HCT116 (cell line): ENCODE measurements at regions not wholly inside any gene's neighbourhood (a gene's known extent, or its start where the extent isn't known, plus 50 kb on each side); places are given as distances from the start of the nearest gene placed in this dataset.

ENCODE experiments used
- ATAC-seq: fragments of 200-7000 bp; cut with Tn5 transposase; 2 replicates; pipeline ENCODE4 v1.9.1; 2020; ENCODE audit warnings: mild to moderate bottlenecking, moderate library complexity
- BruUV-seq: library from RNA; stranded (reverse); fragments of 400-500 nt; replicated peaks from 2 replicates; lab custom pipeline; 2021; lab: Mats Ljungman, UMichigan
- CTCF ChIA-PET: fragments of 300-600 bp; sonication (Branson Sonifier 250); formaldehyde crosslinking; loops from one replicate; lab custom pipeline; 2021; ENCODE audit warnings: antibody characterized with exemption; lab: Charles Lee
- POLR2A ChIA-PET: fragments of 300-600, 350-600 bp; sonication (Branson Sonifier 250); formaldehyde crosslinking; loops from one replicate; lab custom pipeline; 2021; ENCODE audit warnings: antibody characterized with exemption; lab: Charles Lee
- RAD21 ChIA-PET, 2 experiments: fragments of 300-600 bp; sonication (Branson Sonifier 250); formaldehyde crosslinking; loops; one replicate each; lab custom pipeline; 2023; ENCODE audit warnings: low total read pairs in 2 of 2; ENCODE audit not compliant: uncharacterized antibody in 2 of 2, unreplicated experiment in 2 of 2, low non-redundant PET in 1 of 2; lab: Charles Lee
- DNase-seq: peaks from one replicate; pipeline ENCODE4 v3.0.0-alpha.2; 2010; ENCODE audit warnings: low read depth, low spot score
- H2AFZ ChIP-seq: fragments of 200-600 bp; shearing (Covaris generic), sonication (generic); 2 replicates; pipeline ENCODE4 v1.6.1; 2017; ENCODE audit warnings: low read depth, mixed run types, mixed read lengths, antibody characterized with exemption, low read length; ENCODE audit not compliant: poor library complexity, severe bottlenecking
- H3K27ac ChIP-seq: 2 replicates; pipeline ENCODE4 v1.5.1; 2012; ENCODE audit warnings: low read depth, low read length
- H3K27me3 ChIP-seq: fragments of 200-600 bp; sonication (generic); 2 replicates; pipeline ENCODE4 v1.6.1; 2016; ENCODE audit warnings: mixed run types, low read length, mixed read lengths; ENCODE audit not compliant: insufficient read depth
- H3K36me3 ChIP-seq, 2 experiments: fragments of 200-500 bp in 1 of 2; fragments of 200-600 bp in 1 of 2; sonication (Bioruptor generic) in 1 of 2; sonication (generic) in 1 of 2; 2 replicates each; pipeline versions ENCODE4 v1.5.1 to v1.6.1; 2014 to 2016; ENCODE audit warnings: low read length in 2 of 2, inconsistent platforms in 1 of 2, mixed read lengths in 1 of 2, mixed run types in 1 of 2; ENCODE audit not compliant: insufficient read depth in 2 of 2, control insufficient read depth in 1 of 2
- H3K4me1 ChIP-seq, 2 experiments: fragments of 200-600 bp in 1 of 2; sonication (generic) in 1 of 2; 2 replicates each; pipeline versions ENCODE4 v1.5.1 to v1.6.1; 2012 to 2017; ENCODE audit warnings: low read length in 2 of 2, inconsistent platforms in 1 of 2, mild to moderate bottlenecking in 1 of 2, mixed read lengths in 1 of 2, mixed run types in 1 of 2, moderate library complexity in 1 of 2; ENCODE audit not compliant: insufficient read depth in 2 of 2, control insufficient read depth in 1 of 2
- H3K4me2 ChIP-seq: fragments of 200-600 bp; sonication (generic); 2 replicates; pipeline ENCODE4 v1.6.1; 2017; ENCODE audit warnings: mixed run types, low read length, mixed read lengths
- H3K4me3 ChIP-seq, 2 experiments: fragments of 200-600 bp in 1 of 2; sonication (generic) in 1 of 2; replicated peaks in 1 of 2; 2 replicates each; pipeline ENCODE4 v1.5.1; 2011 to 2016; ENCODE audit warnings: low read length in 2 of 2, control low read depth in 1 of 2, low read depth in 1 of 2, mild to moderate bottlenecking in 1 of 2, mixed read lengths in 1 of 2, mixed run types in 1 of 2
- H3K79me2 ChIP-seq: fragments of 200-600 bp; sonication (generic); 2 replicates; pipeline ENCODE4 v1.6.1; 2017; ENCODE audit warnings: mild to moderate bottlenecking, mixed run types, low read length, moderate library complexity, mixed read lengths; ENCODE audit not compliant: insufficient read depth
- H3K9ac ChIP-seq: fragments of 200-600 bp; sonication (generic); 2 replicates; pipeline ENCODE4 v1.6.1; 2016; ENCODE audit warnings: low read length, mixed read lengths
- H3K9me2 ChIP-seq: fragments of 200-600 bp; sonication (generic), shearing (Covaris generic); 2 replicates; pipeline ENCODE4 v1.6.1; 2017; ENCODE audit warnings: mixed run types, mild to moderate bottlenecking, moderate library complexity; ENCODE audit not compliant: insufficient read depth
- H3K9me3 ChIP-seq, 2 experiments: fragments of 200-500 bp in 1 of 2; fragments of 200-600 bp in 1 of 2; sonication (Bioruptor generic) in 1 of 2; sonication (generic) in 1 of 2; 2 replicates each; pipeline ENCODE4 v1.6.1; 2014 to 2017; ENCODE audit warnings: low read length in 2 of 2, mixed read lengths in 2 of 2, inconsistent platforms in 1 of 2, low read depth in 1 of 2, mild to moderate bottlenecking in 1 of 2, mixed run types in 1 of 2, moderate library complexity in 1 of 2; ENCODE audit not compliant: control insufficient read depth in 1 of 2, insufficient read depth in 1 of 2
- H4K20me1 ChIP-seq: fragments of 200-600 bp; sonication (generic), shearing (Covaris generic); 2 replicates; pipeline ENCODE4 v1.6.1; 2017; ENCODE audit warnings: mixed run types, mild to moderate bottlenecking, moderate library complexity; ENCODE audit not compliant: insufficient read depth
- CBX3 ChIP-seq: IDR thresholded peaks from 2 replicates; pipeline ENCODE4 v1.6.1; 2012; ENCODE audit warnings: low read depth
- EGR1 ChIP-seq: IDR thresholded peaks from 2 replicates; pipeline ENCODE4 v1.6.1; 2012; ENCODE audit warnings: low read depth
- EZH2phosphoT487 ChIP-seq: fragments of 200-600 bp; IDR thresholded peaks from 2 replicates; pipeline ENCODE4 v1.6.1; 2018; ENCODE audit warnings: antibody characterized with exemption, borderline replicate concordance
- JUND ChIP-seq: IDR thresholded peaks from 2 replicates; pipeline ENCODE4 v1.6.1; 2012
- POLR2A ChIP-seq: IDR thresholded peaks from 2 replicates; pipeline ENCODE4 v1.7.0; 2011; ENCODE audit warnings: borderline replicate concordance; ENCODE audit not compliant: insufficient read depth, insufficient read length; ENCODE audit errors: extremely low read depth
- POLR2AphosphoS5 ChIP-seq: IDR thresholded peaks from 2 replicates; pipeline ENCODE4 v1.6.1; 2011; ENCODE audit warnings: mild to moderate bottlenecking, low read depth, low read length, moderate library complexity
- ZNF274 ChIP-seq: fragments of 200-500 bp; sonication (Bioruptor generic); IDR thresholded peaks from 2 replicates; pipeline ENCODE4 v1.6.1; 2014; ENCODE audit warnings: mild to moderate bottlenecking, low read depth, low read length, inconsistent platforms
- intact Hi-C: fragments of 100-400 bp; cut with micrococcal nuclease; formaldehyde crosslinking; loops from 2 replicates; pipeline ENCODE4 v1.10.0; 2022
- TF ChIP-seq, protein P1 (sequence below), 3 experiments: fragments of 200-600 bp in 1 of 3; sonication (generic) in 1 of 3; IDR thresholded peaks in 2 of 3; conservative IDR thresholded peaks in 1 of 3; 2 replicates each; pipeline ENCODE4 v1.5.1; 2012 to 2017; ENCODE audit warnings: low read depth in 2 of 3, low read length in 2 of 3, antibody characterized with exemption in 1 of 3, borderline replicate concordance in 1 of 3, control low read depth in 1 of 3, mild to moderate bottlenecking in 1 of 3, mixed read lengths in 1 of 3, mixed run types in 1 of 3, moderate library complexity in 1 of 3; ENCODE audit not compliant: insufficient read depth in 1 of 3
- TF ChIP-seq, protein P2 (sequence below): IDR thresholded peaks from 2 replicates; pipeline ENCODE4 v1.6.1; 2011; ENCODE audit warnings: mild to moderate bottlenecking, low read length, moderate library complexity; ENCODE audit not compliant: insufficient replicate concordance; ENCODE audit errors: extremely low read depth
- TF ChIP-seq, protein P3 (sequence below): IDR thresholded peaks from 2 replicates; pipeline ENCODE4 v1.6.1; 2012

DNA sequence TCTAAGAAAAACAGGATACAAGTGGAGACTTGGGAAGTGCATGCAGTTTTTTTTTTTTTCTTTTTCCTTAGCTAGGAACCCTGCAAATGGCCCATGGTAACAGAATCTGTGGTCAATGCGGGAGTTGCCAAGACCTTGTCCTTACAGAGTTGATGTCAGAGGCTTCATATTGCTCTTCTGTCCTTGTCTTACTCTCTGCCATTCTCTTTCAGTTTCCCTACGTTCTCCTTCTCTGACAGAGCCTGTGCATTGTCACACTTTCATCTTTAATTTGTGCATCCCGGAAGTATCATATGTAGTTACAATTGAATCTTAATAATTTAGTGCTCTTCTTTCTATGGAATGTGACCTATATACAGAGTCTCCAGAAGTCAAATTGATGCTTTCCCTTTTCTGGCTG, 986.9 kb downstream of the TMEM121 start:
- intact Hi-C loops: no loop called here
- POLR2A ChIA-PET: no interaction called here
- BruUV-seq: no TSS peak

More for the DNA sequence above, 986.9 kb downstream of the TMEM121 start:
- DNase-seq: no peak
- H3K79me2 ChIP-seq: no peaks in the 10 kb centered on the region
- no peaks in the 10 kb centered on the region for H3K4me1 ChIP-seq
- CTCF ChIA-PET: no interaction called here
- H2AFZ ChIP-seq: no peak overlapping the region
- H3K4me3 ChIP-seq: no peak overlapping the region
- H3K9me3 ChIP-seq: peaks cover 3 to 35% of the 10 kb centered on the region in 2 experiments; a peak in 2 of 4 replicates
- H3K36me3 ChIP-seq: no peaks in the 10 kb centered on the region
- RAD21 ChIA-PET: no interaction called here
- H3K9ac ChIP-seq: no peak overlapping the region
- no peak for ATAC-seq
- H3K4me2 ChIP-seq: no peak overlapping the region
- no peak for TF ChIP-seq JUND
- TF ChIP-seq POLR2A: no peak
- TF ChIP-seq POLR2AphosphoS5: no peak
- no peak for TF ChIP-seq EGR1
- TF ChIP-seq, protein P1, sequence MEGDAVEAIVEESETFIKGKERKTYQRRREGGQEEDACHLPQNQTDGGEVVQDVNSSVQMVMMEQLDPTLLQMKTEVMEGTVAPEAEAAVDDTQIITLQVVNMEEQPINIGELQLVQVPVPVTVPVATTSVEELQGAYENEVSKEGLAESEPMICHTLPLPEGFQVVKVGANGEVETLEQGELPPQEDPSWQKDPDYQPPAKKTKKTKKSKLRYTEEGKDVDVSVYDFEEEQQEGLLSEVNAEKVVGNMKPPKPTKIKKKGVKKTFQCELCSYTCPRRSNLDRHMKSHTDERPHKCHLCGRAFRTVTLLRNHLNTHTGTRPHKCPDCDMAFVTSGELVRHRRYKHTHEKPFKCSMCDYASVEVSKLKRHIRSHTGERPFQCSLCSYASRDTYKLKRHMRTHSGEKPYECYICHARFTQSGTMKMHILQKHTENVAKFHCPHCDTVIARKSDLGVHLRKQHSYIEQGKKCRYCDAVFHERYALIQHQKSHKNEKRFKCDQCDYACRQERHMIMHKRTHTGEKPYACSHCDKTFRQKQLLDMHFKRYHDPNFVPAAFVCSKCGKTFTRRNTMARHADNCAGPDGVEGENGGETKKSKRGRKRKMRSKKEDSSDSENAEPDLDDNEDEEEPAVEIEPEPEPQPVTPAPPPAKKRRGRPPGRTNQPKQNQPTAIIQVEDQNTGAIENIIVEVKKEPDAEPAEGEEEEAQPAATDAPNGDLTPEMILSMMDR (IDR thresholded peaks at IDR 0.05 in 2 of 3, conservative IDR thresholded peaks at IDR 0.05 in 1 of 3; ENCODE audit: borderline replicate concordance in 1 of 3, insufficient read depth in 1 of 3, low read depth in 2 of 3, low read length in 2 of 3): no peak
- TF ChIP-seq, protein P2, sequence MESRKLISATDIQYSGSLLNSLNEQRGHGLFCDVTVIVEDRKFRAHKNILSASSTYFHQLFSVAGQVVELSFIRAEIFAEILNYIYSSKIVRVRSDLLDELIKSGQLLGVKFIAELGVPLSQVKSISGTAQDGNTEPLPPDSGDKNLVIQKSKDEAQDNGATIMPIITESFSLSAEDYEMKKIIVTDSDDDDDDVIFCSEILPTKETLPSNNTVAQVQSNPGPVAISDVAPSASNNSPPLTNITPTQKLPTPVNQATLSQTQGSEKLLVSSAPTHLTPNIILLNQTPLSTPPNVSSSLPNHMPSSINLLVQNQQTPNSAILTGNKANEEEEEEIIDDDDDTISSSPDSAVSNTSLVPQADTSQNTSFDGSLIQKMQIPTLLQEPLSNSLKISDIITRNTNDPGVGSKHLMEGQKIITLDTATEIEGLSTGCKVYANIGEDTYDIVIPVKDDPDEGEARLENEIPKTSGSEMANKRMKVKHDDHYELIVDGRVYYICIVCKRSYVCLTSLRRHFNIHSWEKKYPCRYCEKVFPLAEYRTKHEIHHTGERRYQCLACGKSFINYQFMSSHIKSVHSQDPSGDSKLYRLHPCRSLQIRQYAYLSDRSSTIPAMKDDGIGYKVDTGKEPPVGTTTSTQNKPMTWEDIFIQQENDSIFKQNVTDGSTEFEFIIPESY: no peak
- TF ChIP-seq, protein P3, sequence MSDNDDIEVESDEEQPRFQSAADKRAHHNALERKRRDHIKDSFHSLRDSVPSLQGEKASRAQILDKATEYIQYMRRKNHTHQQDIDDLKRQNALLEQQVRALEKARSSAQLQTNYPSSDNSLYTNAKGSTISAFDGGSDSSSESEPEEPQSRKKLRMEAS: no peak
- TF ChIP-seq CBX3: no peak
- TF ChIP-seq ZNF274: no peak
- TF ChIP-seq EZH2phosphoT487: no peak
- no peaks in the 10 kb centered on the region for H3K27me3 ChIP-seq
- no peaks in the 10 kb centered on the region for H3K9me2 ChIP-seq
- H4K20me1 ChIP-seq: no peaks in the 10 kb centered on the region
- H3K27ac ChIP-seq: no peak overlapping the region
